ENCODE measurements at regions not wholly inside any gene's neighbourhood (a gene's known extent, or its start where the extent isn't known, plus 50 kb on each side); places are given as distances from the start of the nearest gene placed in this dataset.

GRCh38 chr5:57382655-57383054, 100.0 kb downstream of the ACTBL2 start:
- Mint-ChIP-seq H3K9me3 (ENCODE audit: low read depth) (peaks cover 2% of the 10 kb centered on the region), H3K27ac (ENCODE audit: unreplicated experiment) (peak overlapping the region; percentile 93), H3K4me1 (ENCODE audit: low read depth) (peaks cover 12% of the 10 kb centered on the region), H3K4me3 (ENCODE audit: unreplicated experiment) (no peak overlapping the region), H3K27me3 (ENCODE audit: low read depth) (no peaks in the 10 kb centered on the region), H3K36me3 (ENCODE audit: low read depth) (no peaks in the 10 kb centered on the region)
- TF ChIP-seq CTCF (IDR thresholded peaks at IDR 0.05): no peak
- no peak for DNase-seq (ENCODE audit: low spot score)

- Mint-ChIP-seq H3K27me3 (ENCODE audit: low read depth) (peaks cover 2% of the 10 kb centered on the region), H3K27ac (ENCODE audit: unreplicated experiment) (no peak overlapping the region), H3K9me3 (ENCODE audit: low read depth) (peaks cover 7% of the 10 kb centered on the region), H3K36me3 (ENCODE audit: low read depth) (no peaks in the 10 kb centered on the region), H3K4me3 (ENCODE audit: unreplicated experiment) (no peak overlapping the region), H3K4me1 (ENCODE audit: low read depth) (no peaks in the 10 kb centered on the region)
- TF ChIP-seq CTCF (IDR thresholded peaks at IDR 0.05): no peak
- DNase-seq (ENCODE audit: low spot score): no peak
Measured at GRCh38 chr5:57370376-57370775, 112.2 kb downstream of the ACTBL2 start.

- no peak for DNase-seq (ENCODE audit: low spot score)
- no peaks in the 10 kb centered on the region for H3K27me3 Mint-ChIP-seq (ENCODE audit: low read depth)
- no peak overlapping the region for H3K27ac Mint-ChIP-seq (ENCODE audit: unreplicated experiment)
- H3K36me3 Mint-ChIP-seq (ENCODE audit: low read depth): no peaks in the 10 kb centered on the region
- H3K9me3 Mint-ChIP-seq (ENCODE audit: low read depth): peaks cover 7% of the 10 kb centered on the region
- TF ChIP-seq CTCF (IDR thresholded peaks at IDR 0.05): no peak
- no peak overlapping the region for H3K4me3 Mint-ChIP-seq (ENCODE audit: unreplicated experiment)
- H3K4me1 Mint-ChIP-seq (ENCODE audit: low read depth): peaks cover 6% of the 10 kb centered on the region
Measured at GRCh38 chr5:57368010-57368409, 114.6 kb downstream of the ACTBL2 start.

- no peak overlapping the region for H3K4me3 Mint-ChIP-seq (ENCODE audit: unreplicated experiment)
- peaks cover 6% of the 10 kb centered on the region for H3K4me1 Mint-ChIP-seq (ENCODE audit: low read depth)
- H3K36me3 Mint-ChIP-seq (ENCODE audit: low read depth): no peaks in the 10 kb centered on the region
- no peaks in the 10 kb centered on the region for H3K27me3 Mint-ChIP-seq (ENCODE audit: low read depth)
- TF ChIP-seq CTCF (IDR thresholded peaks at IDR 0.05): no peak
- H3K9me3 Mint-ChIP-seq (ENCODE audit: low read depth): peaks cover under 1% of the 10 kb centered on the region
- DNase-seq (ENCODE audit: low spot score): no peak
- no peak overlapping the region for H3K27ac Mint-ChIP-seq (ENCODE audit: unreplicated experiment)
Measured at GRCh38 chr5:57366744-57367143, 115.9 kb downstream of the ACTBL2 start.

- Mint-ChIP-seq H3K4me1 (ENCODE audit: low read depth) (peaks cover 6% of the 10 kb centered on the region), H3K27me3 (ENCODE audit: low read depth) (no peaks in the 10 kb centered on the region), H3K4me3 (ENCODE audit: unreplicated experiment) (no peak overlapping the region), H3K9me3 (ENCODE audit: low read depth) (no peaks in the 10 kb centered on the region), H3K27ac (ENCODE audit: unreplicated experiment) (no peak overlapping the region), H3K36me3 (ENCODE audit: low read depth) (no peaks in the 10 kb centered on the region)
- no peak for DNase-seq (ENCODE audit: low spot score)
- TF ChIP-seq CTCF (IDR thresholded peaks at IDR 0.05): no peak
Measured at GRCh38 chr5:57362951-57363350, 119.7 kb downstream of the ACTBL2 start.

All from chondrocyte (in vitro differentiated cells).